T-helper 2 cell (primary cell): ENCODE measurements at regions not wholly inside any gene's neighbourhood (a gene's known extent, or its start where the extent isn't known, plus 50 kb on each side); places are given as distances from the start of the nearest gene placed in this dataset.

Experiments used
- DNase-seq, 5 experiments: peaks; one replicate each; pipeline versions ENCODE4 v3.0.0 to v3.0.0-alpha.2; 2012 to 2022

DNA sequence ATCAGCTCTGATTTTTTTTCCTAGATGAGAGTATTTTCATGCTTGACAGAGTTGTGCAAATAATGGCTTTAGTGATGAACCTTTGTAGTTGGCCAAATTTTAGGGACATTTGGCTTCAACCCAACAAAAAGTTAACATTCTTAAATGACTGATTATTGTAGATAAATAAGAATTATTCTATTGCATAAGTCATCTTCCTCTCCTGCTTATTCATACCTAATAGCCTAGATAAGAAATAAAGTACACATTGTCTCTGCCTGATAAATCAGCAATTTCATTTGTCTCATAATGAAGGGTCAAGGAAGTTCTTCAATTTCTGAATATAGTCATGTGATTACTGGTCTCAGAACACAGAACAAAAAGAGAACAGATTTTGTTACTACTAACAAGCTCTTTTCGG, 428.9 kb upstream of the IL12A start:
- no peak for DNase-seq

DNA sequence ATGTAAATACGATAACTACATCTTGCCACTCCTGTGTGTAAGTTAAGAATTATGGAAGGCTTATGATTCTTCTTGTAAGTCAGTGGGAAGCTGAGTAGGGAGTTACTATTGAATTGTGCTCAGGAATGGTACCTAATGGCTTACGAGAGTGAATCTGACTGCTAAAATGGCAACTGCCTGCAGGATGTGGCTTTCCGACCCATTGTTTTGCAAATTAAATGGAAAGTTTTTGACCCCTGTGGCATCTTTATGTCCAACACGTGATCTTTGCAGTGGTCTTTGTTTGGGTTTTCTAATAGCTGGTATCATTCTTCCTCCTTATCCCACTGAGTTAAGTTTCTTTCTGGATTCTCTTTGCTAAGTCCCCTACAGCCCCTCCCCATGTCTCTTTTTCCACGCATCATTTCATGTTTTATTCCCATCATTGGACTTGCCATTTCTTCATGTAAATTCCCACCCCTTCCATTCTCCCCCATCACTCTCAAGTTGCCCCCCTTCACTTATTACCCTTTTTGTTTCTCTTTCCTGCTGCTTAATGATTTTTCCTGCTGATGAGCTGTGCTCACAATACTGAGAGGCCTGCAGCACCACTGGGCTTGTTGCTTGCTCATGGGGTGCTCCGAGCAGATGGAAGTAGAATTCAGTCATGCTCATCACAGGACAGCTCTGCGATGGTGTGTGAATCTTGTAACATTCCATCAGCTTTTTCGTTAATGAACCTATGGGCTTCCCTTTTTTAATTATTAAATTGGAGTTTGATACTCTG, 428.2 kb upstream of the IL12A start:
- DNase-seq = no peak

DNA sequence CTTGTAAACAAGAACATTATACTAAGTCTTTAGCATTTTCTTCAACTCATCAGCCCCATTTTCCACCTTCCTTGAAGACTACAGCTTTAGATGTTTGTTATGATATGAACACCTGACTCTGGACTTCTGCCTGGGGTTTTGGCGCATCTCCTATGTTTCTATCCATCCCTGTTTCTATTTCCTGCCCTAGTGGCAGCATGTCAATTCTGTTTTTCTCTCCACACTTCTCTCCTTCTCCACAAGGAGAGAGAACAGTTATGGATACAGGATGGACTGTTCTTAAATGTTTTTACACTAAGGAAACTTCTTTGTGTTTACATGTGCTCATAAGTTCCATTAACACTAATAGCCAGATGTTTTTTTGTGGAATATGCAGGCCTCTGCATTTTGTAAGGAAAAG, 423.3 kb upstream of the IL12A start:
- no peak for DNase-seq

DNA sequence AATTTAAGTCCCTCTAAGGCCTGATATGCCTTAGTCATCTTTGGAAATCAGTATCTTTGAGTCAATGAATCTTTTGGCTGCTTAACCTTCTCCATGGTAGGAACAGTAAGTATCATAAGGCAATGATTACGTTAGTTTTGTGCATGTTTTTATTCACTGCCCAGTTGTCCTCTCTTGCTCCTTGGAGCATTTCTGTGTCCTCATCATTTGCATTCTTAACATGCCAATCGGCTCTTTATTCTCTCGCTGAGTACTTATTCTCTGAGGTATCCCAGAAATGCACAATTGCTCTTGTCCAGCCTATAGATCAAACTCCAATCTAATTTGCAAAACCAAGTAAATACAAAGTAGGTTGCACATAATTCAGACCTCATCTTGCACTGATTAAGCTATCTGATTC, 405.0 kb upstream of the IL12A start:
- no peak for DNase-seq

DNA sequence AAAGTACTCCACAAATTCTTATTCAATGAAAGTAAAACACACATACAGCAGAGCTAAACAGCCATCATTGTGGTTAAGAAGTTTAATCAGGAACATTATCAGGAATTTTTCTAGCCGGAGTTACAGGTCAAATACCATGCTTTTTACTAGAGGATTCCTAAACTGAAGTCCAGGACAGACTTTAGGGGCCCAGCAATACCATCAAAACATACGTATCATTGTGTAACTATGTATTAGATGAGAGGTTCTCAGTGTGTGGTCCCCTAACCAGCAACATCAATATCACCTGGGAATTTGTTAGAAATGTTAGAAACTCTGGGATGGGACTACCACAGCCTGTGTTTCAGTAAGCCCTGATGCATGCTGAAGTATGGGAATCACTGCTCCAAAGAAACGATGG, 404.2 kb upstream of the IL12A start:
- DNase-seq = no peak

DNA sequence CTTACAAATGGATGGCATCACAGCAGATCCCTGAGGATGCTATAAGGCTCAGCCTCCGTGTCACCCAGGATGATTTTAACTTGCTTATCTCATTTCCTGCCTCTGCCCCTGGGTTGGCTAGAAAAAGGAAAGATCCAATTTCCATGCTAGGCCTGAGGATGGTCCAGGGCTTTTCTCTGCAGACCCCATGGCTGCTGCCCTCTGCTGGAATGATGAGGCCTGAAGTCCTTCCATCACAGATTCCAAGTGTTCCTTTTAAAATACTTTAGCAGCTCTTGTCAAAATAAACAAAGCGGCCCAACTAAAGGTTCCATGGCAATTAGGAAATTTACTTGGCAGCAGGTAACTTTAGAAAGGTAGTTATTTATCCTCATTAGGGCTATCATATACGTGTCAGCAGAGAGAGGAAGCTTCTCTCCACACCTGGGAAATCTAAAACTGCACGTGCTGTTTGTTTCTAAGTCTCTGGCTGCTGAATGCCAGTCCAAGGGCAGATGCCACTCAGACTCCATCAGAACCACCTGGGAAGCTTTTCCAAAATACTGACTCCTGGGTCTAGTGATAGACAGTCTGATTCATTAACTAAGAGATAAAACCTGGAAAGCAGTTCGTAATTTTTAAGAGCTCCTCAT, 401.9 kb upstream of the IL12A start:
- DNase-seq = no peak

DNA sequence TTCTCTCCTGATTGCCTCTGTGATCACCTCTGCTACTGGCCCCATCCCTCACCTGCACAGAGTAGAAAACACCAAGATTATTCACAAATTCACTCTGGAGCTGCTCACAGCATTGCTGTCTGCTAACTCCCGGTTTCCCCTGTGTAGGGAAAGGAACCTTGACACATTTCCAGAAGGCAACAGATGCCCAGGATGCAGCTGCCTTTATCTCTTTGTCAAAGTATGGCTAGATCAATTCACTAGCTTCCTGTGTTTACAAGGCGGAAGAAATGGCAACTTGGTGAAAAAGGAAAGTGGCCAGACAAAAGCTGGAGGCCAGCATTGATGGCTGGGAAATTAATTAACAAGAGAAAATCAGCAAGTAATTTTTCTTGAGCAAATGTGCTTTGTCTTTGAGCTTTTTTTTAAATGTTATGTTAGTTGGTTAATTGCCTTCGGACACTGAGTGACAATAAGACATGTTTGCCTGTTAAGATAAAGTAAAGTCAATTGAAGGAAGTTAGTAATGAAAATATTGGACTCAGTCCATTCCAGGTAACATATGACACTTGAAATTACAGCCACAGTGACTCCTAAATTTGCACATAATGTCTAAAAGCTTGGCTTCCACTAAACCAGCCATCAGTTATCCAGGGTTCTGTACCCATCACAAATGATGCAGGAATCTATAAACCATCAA, 394.6 kb upstream of the IL12A start:
- DNase-seq = no peak

DNA sequence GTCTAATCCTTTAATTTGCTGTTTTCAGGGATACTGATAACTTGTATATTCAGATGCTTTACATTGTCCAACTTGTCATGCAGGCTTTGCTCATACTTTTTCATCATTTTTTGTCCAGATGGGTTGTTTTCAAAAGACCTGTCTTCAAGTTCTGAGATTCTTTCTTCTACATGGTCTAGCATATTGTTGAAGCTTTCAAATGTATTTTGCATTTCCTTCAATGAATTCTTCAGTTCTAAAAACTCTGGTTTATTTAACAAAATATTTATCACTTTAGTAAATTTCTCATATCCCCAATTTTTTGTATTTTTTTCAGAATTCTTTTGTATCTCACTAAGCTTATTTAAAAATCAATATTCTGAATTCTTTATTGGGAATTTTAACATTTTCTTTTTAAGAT, 388.3 kb upstream of the IL12A start:
- DNase-seq = no peak

DNA sequence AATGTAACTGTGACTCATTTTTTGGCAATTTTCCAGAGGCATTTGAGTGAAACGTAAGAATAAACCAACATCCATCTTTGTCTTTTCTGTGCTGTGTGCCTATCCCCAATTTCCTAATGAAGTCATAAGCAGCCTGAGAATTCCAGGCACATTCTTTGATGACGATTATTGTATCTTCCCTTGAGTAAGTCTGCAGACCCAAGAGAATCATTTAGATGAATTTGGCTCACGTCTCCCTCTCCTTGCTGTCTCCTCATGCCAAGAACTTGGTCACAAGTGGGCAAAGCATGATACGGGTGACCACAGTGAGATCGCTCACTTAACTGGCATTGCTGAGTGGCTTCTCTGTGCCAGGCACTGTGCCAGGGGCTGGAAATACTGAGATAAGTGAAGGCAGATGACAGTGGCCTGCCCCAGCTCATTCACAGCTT, 384.5 kb upstream of the IL12A start:
- DNase-seq = no peak

DNA sequence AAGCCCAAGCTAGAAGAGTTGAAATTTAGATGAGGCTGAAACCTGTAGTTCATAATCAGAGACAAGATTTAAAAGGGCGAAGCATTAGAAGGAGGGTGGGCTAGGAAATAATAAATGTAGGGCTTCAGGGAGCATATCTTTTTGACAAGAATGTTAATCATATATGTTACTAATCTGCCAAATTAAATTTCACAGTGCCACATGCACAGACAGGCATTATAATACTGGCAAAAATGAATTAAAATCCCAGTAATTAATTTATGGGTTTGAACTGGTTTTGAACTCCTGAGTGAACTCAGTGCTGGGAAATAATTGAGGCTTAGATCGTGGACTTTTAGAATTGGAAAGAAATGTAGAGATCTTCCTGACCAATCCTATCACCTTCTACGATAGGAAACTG, 383.5 kb upstream of the IL12A start:
- no peak for DNase-seq

DNA sequence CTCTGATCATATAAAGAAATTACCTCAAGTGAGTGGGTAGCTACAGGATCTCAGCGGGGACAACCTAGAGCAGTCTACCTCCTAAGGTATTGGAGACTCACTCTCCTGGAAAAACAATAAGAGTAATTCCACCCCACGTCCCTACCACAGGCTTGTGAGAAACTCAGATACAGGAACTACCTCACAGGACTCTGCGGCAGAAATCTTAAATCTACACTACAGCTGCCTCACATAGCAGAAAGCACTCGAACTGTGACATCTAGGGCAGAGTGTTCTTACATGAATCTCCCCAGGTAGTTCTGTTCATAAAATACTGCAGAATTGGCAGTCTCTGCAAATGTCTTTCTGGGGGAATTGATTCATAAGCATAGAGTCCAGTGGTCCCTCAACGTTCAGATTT, 382.9 kb upstream of the IL12A start:
- DNase-seq = no peak

DNA sequence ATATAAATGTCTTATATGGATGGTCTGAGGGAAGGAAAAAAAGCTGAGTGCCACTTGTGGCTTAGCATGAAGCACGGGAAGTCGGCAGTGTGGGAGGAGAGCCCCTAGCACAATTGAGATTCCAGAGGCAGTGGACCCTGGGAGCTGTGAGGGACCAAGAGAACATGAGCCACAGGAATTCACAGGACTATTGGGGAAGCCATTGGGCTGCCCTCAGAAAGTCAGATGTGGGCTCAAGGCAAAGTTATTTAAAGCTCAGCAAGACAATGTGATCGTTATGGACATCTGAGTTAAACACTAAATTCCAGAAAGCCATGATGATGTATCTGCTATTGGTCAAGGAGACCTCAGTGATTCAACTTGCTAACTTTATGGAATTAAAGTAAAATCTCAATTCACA, 380.8 kb upstream of the IL12A start:
- no peak for DNase-seq

DNA sequence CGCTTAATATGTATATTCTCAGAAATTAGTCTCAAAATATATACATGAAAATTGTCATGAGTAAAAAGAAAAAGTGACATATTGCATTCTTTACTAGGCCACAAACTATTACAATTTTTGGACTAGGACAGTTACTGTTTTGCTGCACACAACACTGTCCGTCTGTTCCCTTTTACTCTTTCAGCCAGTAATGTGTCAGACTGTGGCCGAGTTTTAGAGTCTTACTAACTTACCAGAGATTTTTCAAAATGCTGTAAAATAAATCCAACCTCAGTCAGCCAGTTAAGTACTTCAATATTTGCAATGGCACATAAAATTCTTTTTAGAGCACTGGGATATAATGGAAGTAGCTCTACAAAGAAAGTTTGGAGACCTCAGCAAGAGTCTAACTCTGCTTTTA, 380.3 kb upstream of the IL12A start:
- no peak for DNase-seq

DNA sequence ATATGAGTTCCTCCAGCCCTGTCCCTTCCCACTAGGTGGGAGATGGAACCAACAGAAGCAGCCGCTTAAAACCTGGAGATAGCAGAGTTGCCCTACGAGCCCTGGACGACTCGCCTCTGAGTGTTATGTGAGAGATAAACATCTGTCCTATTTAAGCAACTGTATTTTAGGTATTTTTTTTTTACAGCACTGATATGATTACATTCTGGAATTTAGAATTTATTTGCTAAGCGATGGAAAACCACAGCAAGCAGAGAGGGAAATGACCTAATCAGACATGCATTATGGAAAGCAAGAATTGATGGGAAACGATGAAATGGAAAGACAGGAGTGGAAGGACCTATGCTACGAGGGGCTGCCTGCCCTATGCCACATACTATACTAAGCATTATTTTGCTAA, 379.0 kb upstream of the IL12A start:
- DNase-seq = no peak

DNA sequence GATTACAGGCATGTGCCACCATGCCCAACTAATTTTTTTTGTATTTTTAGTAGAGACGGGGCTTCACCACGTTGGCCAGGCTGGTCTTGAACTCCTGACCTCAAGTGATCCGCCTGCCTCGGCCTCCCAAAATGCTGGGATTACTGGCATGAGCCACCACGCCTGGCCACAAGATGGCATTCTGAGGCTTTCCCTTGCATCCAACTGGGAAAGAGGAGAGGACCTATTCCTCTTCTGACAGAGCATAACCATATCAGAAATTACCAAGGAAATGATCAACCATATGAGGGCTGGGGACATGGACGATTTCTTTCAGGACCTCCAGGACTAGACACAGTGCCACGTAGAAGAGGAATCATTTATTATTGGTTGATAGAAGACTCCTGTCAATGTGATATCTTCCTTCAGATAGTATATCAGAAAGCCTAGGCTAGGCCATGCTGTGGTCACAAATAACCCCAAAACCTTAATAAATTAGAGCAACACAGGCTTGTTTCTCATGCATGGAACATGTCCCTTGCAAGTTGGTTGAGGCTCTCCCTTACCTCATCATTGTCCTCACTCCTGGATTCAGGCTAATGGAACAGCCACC, 372.3 kb upstream of the IL12A start:
- no peak for DNase-seq

DNA sequence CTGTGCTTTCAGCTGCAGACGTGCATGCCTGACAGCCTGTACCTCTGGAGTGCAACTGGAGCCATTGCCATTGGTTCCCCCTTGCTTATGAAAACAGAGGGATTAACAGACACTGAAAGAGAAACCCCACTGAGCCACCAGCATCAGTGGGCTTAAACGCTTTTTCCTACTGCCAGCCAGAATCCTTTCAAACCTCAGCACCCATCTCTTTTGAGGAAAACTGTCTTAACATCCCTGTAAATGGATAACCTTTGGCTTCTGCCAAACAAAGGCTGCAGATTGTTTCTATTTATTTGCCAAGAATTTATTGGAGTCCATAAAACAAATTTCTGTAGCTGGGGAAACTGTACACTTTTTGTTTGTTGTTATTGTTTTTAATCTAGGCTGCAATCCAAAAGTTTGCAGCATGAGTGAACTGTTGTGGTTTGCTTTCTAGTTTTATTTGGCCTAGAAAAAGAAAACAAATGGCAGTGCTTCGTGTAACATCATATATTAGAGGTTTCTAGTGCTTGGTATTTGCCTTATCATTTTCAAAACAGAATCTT, 369.2 kb upstream of the IL12A start:
- no peak for DNase-seq

DNA sequence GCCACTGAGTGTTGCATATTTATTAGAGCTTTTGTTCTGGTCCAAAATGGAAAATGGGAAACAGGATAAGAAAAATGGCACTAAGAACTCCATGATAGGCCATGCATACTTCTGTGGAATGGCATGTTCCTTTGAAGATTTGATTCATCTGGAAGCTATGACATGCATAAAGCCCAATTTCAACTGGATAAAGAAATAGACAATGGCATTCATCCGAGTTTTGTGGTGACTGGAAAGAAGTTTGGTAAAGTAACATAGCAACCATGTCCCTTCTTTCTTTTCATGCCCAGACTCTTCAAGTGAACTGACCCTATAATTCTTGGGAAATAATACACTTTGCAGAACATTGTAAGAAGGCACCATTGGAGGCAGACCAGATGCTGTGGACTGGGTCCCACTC, 368.4 kb upstream of the IL12A start:
- DNase-seq = no peak

DNA sequence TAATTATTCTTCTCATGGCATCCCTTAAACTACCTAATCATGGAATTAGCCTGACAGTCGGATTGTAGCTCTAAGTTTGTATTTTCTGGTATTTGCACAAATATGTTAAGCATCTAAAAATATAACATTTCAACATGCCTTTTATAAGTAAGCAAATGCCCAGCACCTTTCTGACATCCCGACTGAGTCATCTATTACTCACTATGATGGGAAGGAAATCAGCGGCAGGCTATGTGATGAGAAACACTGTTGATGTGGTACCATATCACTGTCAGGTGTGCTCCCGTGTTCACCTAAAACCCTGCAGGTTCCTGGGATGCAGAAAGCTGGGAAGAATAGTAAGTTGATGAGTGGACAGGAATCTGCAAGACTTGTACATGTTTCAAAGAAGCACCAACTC, 367.8 kb upstream of the IL12A start:
- DNase-seq = no peak

DNA sequence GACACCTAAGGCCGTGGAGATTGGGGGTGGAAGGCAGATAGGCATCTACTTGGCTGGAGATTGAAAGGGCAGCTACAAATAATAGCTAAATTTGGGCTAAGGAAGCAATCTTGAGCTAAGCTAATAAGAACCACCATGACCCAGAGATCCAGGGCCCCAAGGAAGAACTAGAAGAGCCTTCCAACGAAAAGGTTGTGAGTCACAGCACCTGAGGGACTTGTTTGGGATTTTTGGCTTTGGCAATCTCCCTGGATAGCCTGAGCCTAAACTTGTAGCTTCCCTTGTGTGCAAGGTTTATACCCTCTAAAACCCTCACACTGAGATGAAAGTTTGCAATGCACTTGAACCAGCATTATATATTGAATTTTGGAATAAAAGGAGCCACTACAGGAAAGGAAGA, 364.0 kb upstream of the IL12A start:
- DNase-seq = no peak

DNA sequence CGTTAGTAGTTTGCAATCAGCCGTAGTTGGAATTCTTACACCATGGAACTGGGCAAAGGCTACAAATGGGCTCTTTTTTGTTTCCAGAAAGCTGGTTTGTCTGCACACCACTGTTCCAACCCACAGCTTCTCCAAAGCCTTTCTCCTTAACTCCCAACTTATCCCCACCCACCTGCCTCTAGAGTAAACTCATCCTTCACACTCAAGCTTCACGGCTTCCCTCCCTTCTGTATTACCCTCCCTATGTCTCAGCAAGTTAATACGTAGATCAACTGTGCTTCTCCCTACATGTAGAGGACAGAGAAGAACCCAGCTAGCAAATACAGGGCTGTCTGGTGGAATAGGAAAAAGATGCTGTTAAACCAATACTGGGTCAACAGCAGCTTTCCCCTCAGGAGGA, 363.0 kb upstream of the IL12A start:
- no peak for DNase-seq

DNA sequence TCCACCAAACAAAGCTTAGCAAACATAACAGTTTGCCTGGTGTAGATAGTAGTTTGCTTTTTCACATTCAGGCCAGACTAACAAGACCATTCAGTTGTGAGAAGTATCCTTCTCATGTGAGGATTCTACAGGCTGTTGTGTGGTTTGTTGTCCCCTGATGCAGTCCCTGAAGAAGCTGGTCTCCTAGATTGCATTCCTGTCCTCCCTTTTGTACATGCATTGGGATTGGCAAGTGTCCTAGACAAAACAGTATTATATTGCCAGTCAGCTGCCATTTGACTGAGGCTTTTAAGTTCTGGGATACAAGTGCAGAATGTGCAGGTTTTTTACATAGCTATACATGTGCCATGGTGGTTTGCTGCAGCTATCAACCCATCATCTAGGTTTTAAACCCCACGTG, 362.0 kb upstream of the IL12A start:
- no peak for DNase-seq

DNA sequence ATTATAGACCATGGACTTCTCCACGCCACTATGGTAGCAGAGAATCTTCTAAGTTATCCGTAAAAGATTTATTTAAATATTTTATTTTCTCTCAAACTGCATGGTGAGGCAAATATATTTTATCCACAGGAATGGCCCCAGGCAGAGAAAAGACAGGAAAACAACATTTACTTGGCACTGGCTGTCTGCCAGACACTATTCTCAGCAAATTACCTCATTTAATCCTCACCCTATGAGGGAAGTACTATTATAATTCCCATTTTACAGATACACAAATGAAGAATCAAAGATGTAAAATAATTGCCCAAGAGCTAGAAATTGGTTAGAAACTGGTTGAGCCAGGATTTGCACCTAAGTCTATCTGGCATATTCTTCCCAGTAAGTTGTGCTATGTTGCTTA, 361.4 kb upstream of the IL12A start:
- DNase-seq = no peak

DNA sequence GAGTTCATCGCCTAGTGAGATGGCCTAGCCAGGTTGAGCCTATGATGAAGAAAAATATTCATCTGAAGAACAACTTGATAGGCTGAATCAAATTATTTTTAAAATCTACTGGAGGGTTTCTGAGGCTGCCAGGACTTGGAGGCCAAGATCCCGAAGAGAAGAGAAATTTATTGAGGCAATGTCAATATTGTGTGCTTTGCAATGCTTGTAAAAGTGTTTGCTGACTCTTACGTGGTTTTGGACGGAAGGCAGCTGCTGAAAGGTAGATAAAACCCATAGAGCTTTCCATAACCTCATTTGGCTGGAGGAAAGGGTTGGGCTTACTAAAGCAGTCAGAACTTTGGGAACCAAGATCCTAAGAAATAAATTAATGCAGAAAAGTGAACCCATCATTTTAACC, 361.0 kb upstream of the IL12A start:
- no peak for DNase-seq
